ENCODE measurements at regions not wholly inside any gene's neighbourhood (a gene's known extent, or its start where the extent isn't known, plus 50 kb on each side); places are given as distances from the start of the nearest gene placed in this dataset.

DNA sequence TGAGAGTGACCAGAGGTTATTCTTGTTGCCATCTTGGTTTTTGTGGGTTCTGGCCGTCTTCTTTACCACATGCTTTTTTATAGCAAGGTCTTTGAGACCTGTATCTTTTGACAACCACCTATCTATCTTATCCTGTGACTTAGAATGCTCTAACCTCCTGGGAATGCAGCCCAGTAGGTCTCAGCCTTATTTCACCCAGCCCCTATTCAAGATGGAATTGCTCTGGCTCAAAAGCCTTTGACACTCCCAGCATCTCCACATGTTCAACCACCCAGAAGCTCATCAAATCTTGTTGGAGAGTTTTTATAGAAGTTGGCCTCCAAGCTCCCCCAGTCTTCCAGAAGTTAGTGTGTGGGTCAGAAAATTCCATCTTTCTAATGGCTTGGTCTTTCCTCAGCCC is 464.3 kb upstream of the NRP1 start:
- TF ChIP-seq, protein P1, sequence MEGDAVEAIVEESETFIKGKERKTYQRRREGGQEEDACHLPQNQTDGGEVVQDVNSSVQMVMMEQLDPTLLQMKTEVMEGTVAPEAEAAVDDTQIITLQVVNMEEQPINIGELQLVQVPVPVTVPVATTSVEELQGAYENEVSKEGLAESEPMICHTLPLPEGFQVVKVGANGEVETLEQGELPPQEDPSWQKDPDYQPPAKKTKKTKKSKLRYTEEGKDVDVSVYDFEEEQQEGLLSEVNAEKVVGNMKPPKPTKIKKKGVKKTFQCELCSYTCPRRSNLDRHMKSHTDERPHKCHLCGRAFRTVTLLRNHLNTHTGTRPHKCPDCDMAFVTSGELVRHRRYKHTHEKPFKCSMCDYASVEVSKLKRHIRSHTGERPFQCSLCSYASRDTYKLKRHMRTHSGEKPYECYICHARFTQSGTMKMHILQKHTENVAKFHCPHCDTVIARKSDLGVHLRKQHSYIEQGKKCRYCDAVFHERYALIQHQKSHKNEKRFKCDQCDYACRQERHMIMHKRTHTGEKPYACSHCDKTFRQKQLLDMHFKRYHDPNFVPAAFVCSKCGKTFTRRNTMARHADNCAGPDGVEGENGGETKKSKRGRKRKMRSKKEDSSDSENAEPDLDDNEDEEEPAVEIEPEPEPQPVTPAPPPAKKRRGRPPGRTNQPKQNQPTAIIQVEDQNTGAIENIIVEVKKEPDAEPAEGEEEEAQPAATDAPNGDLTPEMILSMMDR (IDR thresholded peaks at IDR 0.05): no peak
- TF ChIP-seq ZFX (IDR thresholded peaks at IDR 0.05; ENCODE audit: borderline replicate concordance): no peak
